K562 (cell line): ENCODE measurements at regions not wholly inside any gene's neighbourhood (a gene's known extent, or its start where the extent isn't known, plus 50 kb on each side); places are given as distances from the start of the nearest gene placed in this dataset.

ENCODE experiments used
- ASH1L ChIP-seq: fragments of 450-650 bp; IDR thresholded peaks from 2 replicates; pipeline ENCODE4 v1.6.1; 2018; ENCODE audit warnings: borderline replicate concordance, mild to moderate bottlenecking, low read depth; ENCODE audit not compliant: partially characterized antibody
- ELK1 ChIP-seq: sonication (generic); formaldehyde crosslinking; IDR thresholded peaks from 2 replicates; pipeline ENCODE4 v1.8.1; 2022; ENCODE audit warnings: missing genetic modification reagents
- FOXA3 ChIP-seq, 2 experiments: fragments of 450-650 bp in 1 of 2; sonication (generic) in 1 of 2; formaldehyde crosslinking; IDR thresholded peaks in 1 of 2; conservative IDR thresholded peaks in 1 of 2; 2 replicates each; pipeline versions ENCODE4 v1.4.0 to v1.8.0; 2020 to 2022; ENCODE audit warnings: mild to moderate bottlenecking in 2 of 2, missing genetic modification reagents in 1 of 2
- HDAC3 ChIP-seq: fragments of 450-650 bp; IDR thresholded peaks from 2 replicates; pipeline ENCODE4 v1.6.1; 2018; ENCODE audit warnings: borderline replicate concordance, mild to moderate bottlenecking, moderate library complexity; ENCODE audit not compliant: partially characterized antibody
- HOXB6 ChIP-seq: fragments of 250-450 bp; sonication (Bioruptor Pico); IDR thresholded peaks from 2 replicates; pipeline ENCODE4 v1.5.1; 2022; ENCODE audit warnings: mild to moderate bottlenecking, borderline replicate concordance
- KLF6 ChIP-seq: fragments of 250-450 bp; sonication (Bioruptor Pico); IDR thresholded peaks from 2 replicates; pipeline ENCODE4 v1.4.0; 2020; ENCODE audit warnings: mild to moderate bottlenecking, moderate library complexity, borderline replicate concordance
- MXI1 ChIP-seq: IDR thresholded peaks from 2 replicates; pipeline ENCODE4 v1.6.1; 2011; ENCODE audit warnings: low read depth, mild to moderate bottlenecking, improper control_type of control experiment, low read length
- MYC ChIP-seq, 2 experiments: fragments of 250-450 bp in 1 of 2; sonication (Bioruptor Pico) in 1 of 2; IDR thresholded peaks; 2 replicates each; pipeline versions ENCODE4 v1.5.1 to v1.6.1; 2012 to 2021; ENCODE audit warnings: low read depth in 2 of 2, borderline replicate concordance in 1 of 2, improper control_type of control experiment in 1 of 2, low read length in 1 of 2, mild to moderate bottlenecking in 1 of 2, moderate library complexity in 1 of 2
- POLR2AphosphoS2 ChIP-seq: IDR thresholded peaks from 2 replicates; pipeline ENCODE4 v1.6.1; 2012; ENCODE audit warnings: low read length, improper control_type of control experiment
- PPARD ChIP-seq: fragments of 250-450 bp; sonication (Bioruptor Pico); IDR thresholded peaks from 2 replicates; pipeline ENCODE4 v1.8.0; 2022; ENCODE audit warnings: inconsistent platforms, mild to moderate bottlenecking, moderate library complexity
- RFX1 ChIP-seq: fragments of 450-650 bp; IDR thresholded peaks from 2 replicates; pipeline ENCODE4 v1.6.1; 2016; ENCODE audit warnings: mild to moderate bottlenecking, moderate library complexity
- SMAD2 ChIP-seq: fragments of 150-350 bp; IDR thresholded peaks from 2 replicates; pipeline ENCODE4 v1.6.1; 2014; ENCODE audit warnings: low read depth, mild to moderate bottlenecking, low read length
- TEAD1 ChIP-seq, 2 experiments: fragments of 450-650 bp in 1 of 2; sonication (generic) in 1 of 2; formaldehyde crosslinking; IDR thresholded peaks; 2 replicates each; pipeline versions ENCODE4 v1.4.0 to v1.8.0; 2020 to 2022; ENCODE audit warnings: mild to moderate bottlenecking in 2 of 2, missing genetic modification reagents in 1 of 2
- U2AF2 ChIP-seq: fragments of 200-400 bp; formaldehyde crosslinking; optimal IDR thresholded peaks from 2 replicates; pipeline ENCODE3; 2017; ENCODE audit warnings: low read depth, mild to moderate bottlenecking, low read length
- ZBTB33 ChIP-seq: sonication (generic); formaldehyde crosslinking; IDR thresholded peaks from 2 replicates; pipeline ENCODE4 v1.8.1; 2023; ENCODE audit warnings: mild to moderate bottlenecking, missing genetic modification reagents
- ZNF146 ChIP-seq: IDR thresholded peaks from one replicate; pipeline ENCODE4 v1.6.1; 2018; ENCODE audit warnings: missing compliant biosample characterization; ENCODE audit not compliant: unreplicated experiment
- TF ChIP-seq, protein P1 (sequence below): IDR thresholded peaks from 2 replicates; pipeline ENCODE4 v1.6.1; 2016; ENCODE audit warnings: missing genetic modification characterization, missing compliant biosample characterization
- TF ChIP-seq, protein P2 (sequence below): fragments of 250-450 bp; sonication (Bioruptor Pico); IDR thresholded peaks from 2 replicates; pipeline ENCODE4 v1.5.0; 2022; ENCODE audit warnings: mild to moderate bottlenecking
- TF ChIP-seq, protein P3 (sequence below): fragments of 450-650 bp; formaldehyde crosslinking; IDR thresholded peaks from 2 replicates; pipeline ENCODE4 v1.4.0; 2022; ENCODE audit warnings: mild to moderate bottlenecking, moderate library complexity

- TF ChIP-seq, protein P1, sequence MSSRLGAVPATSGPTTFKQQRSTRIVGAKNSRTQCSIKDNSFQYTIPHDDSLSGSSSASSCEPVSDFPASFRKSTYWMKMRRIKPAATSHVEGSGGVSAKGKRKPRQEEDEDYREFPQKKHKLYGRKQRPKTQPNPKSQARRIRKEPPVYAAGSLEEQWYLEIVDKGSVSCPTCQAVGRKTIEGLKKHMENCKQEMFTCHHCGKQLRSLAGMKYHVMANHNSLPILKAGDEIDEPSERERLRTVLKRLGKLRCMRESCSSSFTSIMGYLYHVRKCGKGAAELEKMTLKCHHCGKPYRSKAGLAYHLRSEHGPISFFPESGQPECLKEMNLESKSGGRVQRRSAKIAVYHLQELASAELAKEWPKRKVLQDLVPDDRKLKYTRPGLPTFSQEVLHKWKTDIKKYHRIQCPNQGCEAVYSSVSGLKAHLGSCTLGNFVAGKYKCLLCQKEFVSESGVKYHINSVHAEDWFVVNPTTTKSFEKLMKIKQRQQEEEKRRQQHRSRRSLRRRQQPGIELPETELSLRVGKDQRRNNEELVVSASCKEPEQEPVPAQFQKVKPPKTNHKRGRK, result no peak
- no peak for TF ChIP-seq ASH1L
- TF ChIP-seq RFX1, result no peak
- TF ChIP-seq SMAD2, result no peak
- no peak for TF ChIP-seq ZNF146 (CRISPR knock-in tag)
- no peak for TF ChIP-seq U2AF2
- no peak for TF ChIP-seq HOXB6 (CRISPR knock-in tag)
- TF ChIP-seq HDAC3, result peak; percentile 48
- TF ChIP-seq, protein P2, sequence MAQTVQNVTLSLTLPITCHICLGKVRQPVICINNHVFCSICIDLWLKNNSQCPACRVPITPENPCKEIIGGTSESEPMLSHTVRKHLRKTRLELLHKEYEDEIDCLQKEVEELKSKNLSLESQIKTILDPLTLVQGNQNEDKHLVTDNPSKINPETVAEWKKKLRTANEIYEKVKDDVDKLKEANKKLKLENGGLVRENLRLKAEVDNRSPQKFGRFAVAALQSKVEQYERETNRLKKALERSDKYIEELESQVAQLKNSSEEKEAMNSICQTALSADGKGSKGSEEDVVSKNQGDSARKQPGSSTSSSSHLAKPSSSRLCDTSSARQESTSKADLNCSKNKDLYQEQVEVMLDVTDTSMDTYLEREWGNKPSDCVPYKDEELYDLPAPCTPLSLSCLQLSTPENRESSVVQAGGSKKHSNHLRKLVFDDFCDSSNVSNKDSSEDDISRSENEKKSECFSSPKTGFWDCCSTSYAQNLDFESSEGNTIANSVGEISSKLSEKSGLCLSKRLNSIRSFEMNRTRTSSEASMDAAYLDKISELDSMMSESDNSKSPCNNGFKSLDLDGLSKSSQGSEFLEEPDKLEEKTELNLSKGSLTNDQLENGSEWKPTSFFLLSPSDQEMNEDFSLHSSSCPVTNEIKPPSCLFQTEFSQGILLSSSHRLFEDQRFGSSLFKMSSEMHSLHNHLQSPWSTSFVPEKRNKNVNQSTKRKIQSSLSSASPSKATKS (CRISPR knock-in tag), result no peak
- no peak for TF ChIP-seq TEAD1 (CRISPR knock-in tag; IDR thresholded peaks at IDR 0.05)
- TF ChIP-seq FOXA3 (CRISPR knock-in tag; conservative IDR thresholded peaks at IDR 0.05 in 1 of 2, IDR thresholded peaks at IDR 0.05 in 1 of 2), result no peak
- no peak for TF ChIP-seq MXI1
- no peak for TF ChIP-seq POLR2AphosphoS2
- TF ChIP-seq ZBTB33 (CRISPR knock-in tag), result no peak
- TF ChIP-seq, protein P3, sequence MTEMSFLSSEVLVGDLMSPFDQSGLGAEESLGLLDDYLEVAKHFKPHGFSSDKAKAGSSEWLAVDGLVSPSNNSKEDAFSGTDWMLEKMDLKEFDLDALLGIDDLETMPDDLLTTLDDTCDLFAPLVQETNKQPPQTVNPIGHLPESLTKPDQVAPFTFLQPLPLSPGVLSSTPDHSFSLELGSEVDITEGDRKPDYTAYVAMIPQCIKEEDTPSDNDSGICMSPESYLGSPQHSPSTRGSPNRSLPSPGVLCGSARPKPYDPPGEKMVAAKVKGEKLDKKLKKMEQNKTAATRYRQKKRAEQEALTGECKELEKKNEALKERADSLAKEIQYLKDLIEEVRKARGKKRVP (CRISPR knock-in tag), result no peak
- no peak for TF ChIP-seq ELK1
- TF ChIP-seq KLF6 (CRISPR knock-in tag), result no peak
- TF ChIP-seq MYC (IDR thresholded peaks at IDR 0.05; ENCODE audit: low read depth, low read length), result no peak
- no peak for TF ChIP-seq MYC (CRISPR knock-in tag; IDR thresholded peaks at IDR 0.05; ENCODE audit: borderline replicate concordance, low read depth)
- TF ChIP-seq PPARD, result no peak
These were observed 55.8 kb upstream of the OR6J1 start (continued) for GRCh38 chr14:22699801-22700564.
